Naive thymus-derived CD8-positive, alpha-beta T cell (primary cell): ENCODE measurements at regions not wholly inside any gene's neighbourhood (a gene's known extent, or its start where the extent isn't known, plus 50 kb on each side); places are given as distances from the start of the nearest gene placed in this dataset.

Source experiments
- ATAC-seq, 2 donors: fragments of 150-1000 bp; cut with Tn5 transposase in 1 of 2; sonication (Bioruptor Pico), chemical (Tn5 transposase) in 1 of 2; 1 replicate in 1 of 2; 2 replicates in 1 of 2; pipeline ENCODE4 v1.10.0; 2021; ENCODE audit warnings: mild to moderate bottlenecking in 2 of 2, moderate library complexity in 2 of 2
- POLR2A ChIA-PET: fragments of 350-600 bp; sonication (Branson Sonifier 250); formaldehyde crosslinking; loops from one replicate; lab custom pipeline; 2021; ENCODE audit warnings: antibody characterized with exemption; lab: Charles Lee
- DNase-seq, 10 donors: peaks; one replicate each; pipeline versions ENCODE4 v3.0.0 to v3.0.0-alpha.2; 2020 to 2022
- H3K27ac Mint-ChIP-seq, 10 donors: one replicate each; pipeline ENCODE4 v1.8.0; 2020 to 2022; ENCODE audit warnings: mild to moderate bottlenecking in 10 of 10, mixed read lengths in 10 of 10, moderate library complexity in 4 of 10, inconsistent platforms in 1 of 10
- H3K27me3 Mint-ChIP-seq, 5 donors: one replicate each; pipeline ENCODE4 v1.8.0; 2021 to 2022; ENCODE audit warnings: mixed read lengths in 5 of 5
- H3K36me3 Mint-ChIP-seq, 3 donors: one replicate each; pipeline ENCODE4 v1.8.0; 2020 to 2022; ENCODE audit warnings: mixed read lengths in 3 of 3, mild to moderate bottlenecking in 2 of 3, inconsistent platforms in 1 of 3
- H3K4me1 Mint-ChIP-seq, 4 donors: one replicate each; pipeline ENCODE4 v1.8.0; 2021 to 2022; ENCODE audit warnings: mixed read lengths in 4 of 4
- H3K4me3 Mint-ChIP-seq, 10 donors: one replicate each; pipeline ENCODE4 v1.8.0; 2020 to 2022; ENCODE audit warnings: mild to moderate bottlenecking in 10 of 10, mixed read lengths in 10 of 10, moderate library complexity in 6 of 10, inconsistent platforms in 1 of 10
- H3K9me3 Mint-ChIP-seq, 9 donors: one replicate each; pipeline ENCODE4 v1.8.0; 2020 to 2022; ENCODE audit warnings: mixed read lengths in 9 of 9, mild to moderate bottlenecking in 3 of 9, inconsistent platforms in 1 of 9, moderate library complexity in 1 of 9

GRCh38 chr2:187936228-187936627 is 355.4 kb upstream of the GULP1 start:
- Mint-ChIP-seq H3K27me3 (peaks cover 0 to 12% (median 6%) of the 10 kb centered on the region in 5 donors), H3K27ac (no peak overlapping the region), H3K4me3 (no peak overlapping the region), H3K4me1 (no peaks in the 10 kb centered on the region), H3K36me3 (no peaks in the 10 kb centered on the region), H3K9me3 (no peaks in the 10 kb centered on the region)
- POLR2A ChIA-PET = no interaction called here
- ATAC-seq (no peak), DNase-seq (no peak)

GRCh38 chr2:187939180-187939579 is 352.5 kb upstream of the GULP1 start:
- H3K36me3 Mint-ChIP-seq = no peaks in the 10 kb centered on the region
- no peaks in the 10 kb centered on the region for H3K4me1 Mint-ChIP-seq
- DNase-seq = no peak
- no peak overlapping the region for H3K4me3 Mint-ChIP-seq
- no peak overlapping the region for H3K27ac Mint-ChIP-seq
- POLR2A ChIA-PET = no interaction called here
- no peak for ATAC-seq
- no peaks in the 10 kb centered on the region for H3K27me3 Mint-ChIP-seq
- H3K9me3 Mint-ChIP-seq = no peaks in the 10 kb centered on the region

GRCh38 chr2:187942876-187943275 is 348.8 kb upstream of the GULP1 start:
- Mint-ChIP-seq H3K9me3 (peaks cover 0 to 5% (median 0%) of the 10 kb centered on the region in 9 donors), H3K27me3 (peaks cover 0 to 4% (median 0%) of the 10 kb centered on the region in 5 donors), H3K4me3 (no peak overlapping the region), H3K4me1 (no peaks in the 10 kb centered on the region), H3K27ac (no peak overlapping the region), H3K36me3 (no peaks in the 10 kb centered on the region)
- POLR2A ChIA-PET = no interaction called here
- no peak for ATAC-seq
- DNase-seq = no peak

- POLR2A ChIA-PET = no interaction called here
- no peak for DNase-seq
- Mint-ChIP-seq H3K27ac (no peak overlapping the region), H3K4me1 (no peaks in the 10 kb centered on the region), H3K27me3 (peaks cover 0 to 4% (median 0%) of the 10 kb centered on the region in 5 donors), H3K9me3 (peaks cover 0 to 5% (median 0%) of the 10 kb centered on the region in 9 donors), H3K4me3 (no peak overlapping the region), H3K36me3 (no peaks in the 10 kb centered on the region)
- no peak for ATAC-seq
Measured at GRCh38 chr2:187943772-187944369, 347.8 kb upstream of the GULP1 start.

- Mint-ChIP-seq H3K4me3 (no peak overlapping the region), H3K27ac (no peak overlapping the region), H3K27me3 (peaks cover 0 to 9% (median 0%) of the 10 kb centered on the region in 5 donors), H3K9me3 (peaks cover 6 to 26% (median 17%) of the 10 kb centered on the region in 9 donors), H3K36me3 (peaks cover 0 to 13% (median 0%) of the 10 kb centered on the region in 3 donors), H3K4me1 (no peaks in the 10 kb centered on the region)
- DNase-seq (no peak), ATAC-seq (no peak)
- POLR2A ChIA-PET = no interaction called here
Measured at GRCh38 chr2:187949859-187950258, 341.8 kb upstream of the GULP1 start.

- POLR2A ChIA-PET = no interaction called here
Measured at GRCh38 chr2:187951470-187952218, 340.0 kb upstream of the GULP1 start.

GRCh38 chr2:187956906-187957534 is 334.7 kb upstream of the GULP1 start:
- Mint-ChIP-seq H3K36me3 (no peaks in the 10 kb centered on the region), H3K4me3 (no peak overlapping the region), H3K27me3 (peaks cover 0 to 5% (median 0%) of the 10 kb centered on the region in 5 donors), H3K4me1 (peaks cover 0 to 2% (median under 1%) of the 10 kb centered on the region in 4 donors), H3K9me3 (peaks cover 0 to 16% (median 0%) of the 10 kb centered on the region in 9 donors), H3K27ac (peak overlapping the region in 1 of 10 donors; percentile 0)
- DNase-seq (no peak), ATAC-seq (no peak)
- POLR2A ChIA-PET = no interaction called here

More at GRCh38 chr2:187951470-187952218, 340.0 kb upstream of the GULP1 start:
- peaks cover 0 to 13% (median 0%) of the 10 kb centered on the region in 3 donors for H3K36me3 Mint-ChIP-seq
- ATAC-seq (no peak), DNase-seq (no peak)
- no peak overlapping the region for H3K4me3 Mint-ChIP-seq
- no peak overlapping the region for H3K27ac Mint-ChIP-seq
- H3K4me1 Mint-ChIP-seq = no peaks in the 10 kb centered on the region
- peaks cover 6 to 26% (median 17%) of the 10 kb centered on the region in 9 donors for H3K9me3 Mint-ChIP-seq
- H3K27me3 Mint-ChIP-seq = peaks cover 0 to 9% (median 0%) of the 10 kb centered on the region in 5 donors

- POLR2A ChIA-PET = no interaction called here
- H3K9me3 Mint-ChIP-seq = peaks cover 0 to 4% (median 0%) of the 10 kb centered on the region in 9 donors
Measured at GRCh38 chr2:187959821-187960220, 331.9 kb upstream of the GULP1 start.

GRCh38 chr2:187962538-187962937 is 329.1 kb upstream of the GULP1 start:
- Mint-ChIP-seq H3K9me3 (peaks cover 0 to 2% (median 0%) of the 10 kb centered on the region in 9 donors), H3K36me3 (no peaks in the 10 kb centered on the region), H3K4me1 (peaks cover 0 to 2% (median under 1%) of the 10 kb centered on the region in 4 donors), H3K27me3 (peaks cover 0 to 3% (median 0%) of the 10 kb centered on the region in 5 donors), H3K4me3 (no peak overlapping the region), H3K27ac (no peak overlapping the region)
- ATAC-seq (no peak), DNase-seq (no peak)
- POLR2A ChIA-PET = no interaction called here

More at GRCh38 chr2:187959821-187960220, 331.9 kb upstream of the GULP1 start:
- Mint-ChIP-seq H3K4me3 (no peak overlapping the region), H3K4me1 (peaks cover 0 to 2% (median under 1%) of the 10 kb centered on the region in 4 donors), H3K27me3 (peaks cover 0 to 3% (median 0%) of the 10 kb centered on the region in 5 donors), H3K27ac (no peak overlapping the region), H3K36me3 (no peaks in the 10 kb centered on the region)
- ATAC-seq (no peak), DNase-seq (no peak)

GRCh38 chr2:187964746-187965145 is 326.9 kb upstream of the GULP1 start:
- Mint-ChIP-seq H3K27ac (no peak overlapping the region), H3K9me3 (peaks cover 0 to 3% (median 0%) of the 10 kb centered on the region in 9 donors), H3K4me1 (peaks cover 0 to under 1% (median under 1%) of the 10 kb centered on the region in 4 donors), H3K27me3 (peaks cover 0 to 3% (median 0%) of the 10 kb centered on the region in 5 donors), H3K4me3 (no peak overlapping the region), H3K36me3 (no peaks in the 10 kb centered on the region)
- ATAC-seq (no peak), DNase-seq (no peak)
- POLR2A ChIA-PET = no interaction called here

- Mint-ChIP-seq H3K9me3 (peaks cover 0 to 3% (median 0%) of the 10 kb centered on the region in 9 donors), H3K4me3 (no peak overlapping the region), H3K4me1 (no peaks in the 10 kb centered on the region), H3K27ac (no peak overlapping the region), H3K27me3 (peaks cover 0 to 3% (median 0%) of the 10 kb centered on the region in 5 donors), H3K36me3 (no peaks in the 10 kb centered on the region)
- no peak for ATAC-seq
- POLR2A ChIA-PET = no interaction called here
- DNase-seq = no peak
Measured at GRCh38 chr2:187966924-187967323, 324.8 kb upstream of the GULP1 start.

- H3K4me3 Mint-ChIP-seq = no peak overlapping the region
- H3K27me3 Mint-ChIP-seq = no peaks in the 10 kb centered on the region
- H3K4me1 Mint-ChIP-seq = no peaks in the 10 kb centered on the region
- H3K27ac Mint-ChIP-seq = no peak overlapping the region
- POLR2A ChIA-PET = no interaction called here
- H3K9me3 Mint-ChIP-seq = peaks cover 0 to 3% (median 0%) of the 10 kb centered on the region in 9 donors
- no peak for ATAC-seq
- no peaks in the 10 kb centered on the region for H3K36me3 Mint-ChIP-seq
- no peak for DNase-seq
Measured at GRCh38 chr2:187971893-187972292, 319.8 kb upstream of the GULP1 start.
